Neural progenitor cell (in vitro differentiated cells): ENCODE measurements at regions not wholly inside any gene's neighbourhood (a gene's known extent, or its start where the extent isn't known, plus 50 kb on each side); places are given as distances from the start of the nearest gene placed in this dataset.

Experiments used
- DNase-seq: peaks from one replicate; pipeline ENCODE4 v3.0.0-alpha.2; 2016; ENCODE audit warnings: low spot score
- H2AFZ ChIP-seq: fragments of 200-600 bp; sonication (generic); replicated peaks from 2 replicates; pipeline ENCODE4 v1.6.1; 2016; ENCODE audit warnings: antibody characterized with exemption
- H3F3A ChIP-seq: fragments of 200-600 bp; sonication (generic); 2 replicates; pipeline ENCODE4 v1.6.1; 2016; ENCODE audit warnings: antibody characterized with exemption, low read depth
- H3K27ac ChIP-seq: fragments of 200-600 bp; sonication (generic); 2 replicates; pipeline ENCODE4 v1.5.1; 2016; ENCODE audit warnings: mild to moderate bottlenecking
- H3K27me3 ChIP-seq: fragments of 200-600 bp; sonication (generic); 2 replicates; pipeline ENCODE4 v1.6.1; 2016; ENCODE audit warnings: mild to moderate bottlenecking, moderate library complexity
- H3K36me3 ChIP-seq: fragments of 200-600 bp; sonication (generic); 2 replicates; pipeline ENCODE4 v1.5.1; 2016
- H3K4me1 ChIP-seq: fragments of 200-600 bp; sonication (generic); 2 replicates; pipeline ENCODE4 v1.6.1; 2016; ENCODE audit warnings: mixed run types
- H3K4me2 ChIP-seq: fragments of 200-600 bp; sonication (generic); 2 replicates; pipeline ENCODE4 v1.6.1; 2016
- H3K4me3 ChIP-seq: fragments of 200-600 bp; sonication (generic); 2 replicates; pipeline ENCODE4 v1.5.1; 2016
- H3K79me2 ChIP-seq: fragments of 200-600 bp; sonication (generic); 2 replicates; pipeline ENCODE4 v1.6.1; 2016; ENCODE audit warnings: low read depth
- H3K9ac ChIP-seq: fragments of 200-600 bp; sonication (generic); 2 replicates; pipeline ENCODE4 v1.6.1; 2016
- H3K9me3 ChIP-seq: fragments of 200-600 bp; sonication (generic); 2 replicates; pipeline ENCODE4 v1.5.1; 2016; ENCODE audit warnings: low read depth
- H4K20me1 ChIP-seq: fragments of 200-600 bp; sonication (generic); 2 replicates; pipeline ENCODE4 v1.6.1; 2016; ENCODE audit warnings: low read depth
- H3K27ac Mint-ChIP-seq: 3 replicates; pipeline ENCODE4 v1.8.0; 2021; ENCODE audit warnings: mixed read lengths
- H3K27me3 Mint-ChIP-seq: 2 replicates; pipeline ENCODE4 v1.8.0; 2022; ENCODE audit warnings: low read depth, mild to moderate bottlenecking, inconsistent platforms, moderate library complexity, mixed read lengths; ENCODE audit not compliant: insufficient read depth
- H3K36me3 Mint-ChIP-seq: 3 replicates; pipeline ENCODE4 v1.8.0; 2021; ENCODE audit warnings: mixed read lengths
- H3K4me1 Mint-ChIP-seq: 3 replicates; pipeline ENCODE4 v1.8.0; 2021; ENCODE audit warnings: mixed read lengths
- H3K4me3 Mint-ChIP-seq: 3 replicates; pipeline ENCODE4 v1.8.0; 2021; ENCODE audit warnings: mild to moderate bottlenecking, moderate library complexity, mixed read lengths
- H3K9me3 Mint-ChIP-seq: 3 replicates; pipeline ENCODE4 v1.8.0; 2020; ENCODE audit warnings: mixed read lengths
- EZH2 ChIP-seq: fragments of 200-600 bp; sonication (generic); IDR thresholded peaks from 2 replicates; pipeline ENCODE4 v1.6.1; 2017; ENCODE audit warnings: antibody characterized with exemption, mild to moderate bottlenecking, moderate library complexity
- EZH2phosphoT487 ChIP-seq: fragments of 200-600 bp; sonication (generic); IDR thresholded peaks from 2 replicates; pipeline ENCODE4 v1.6.1; 2017; ENCODE audit warnings: antibody characterized with exemption
- TF ChIP-seq, protein P1 (sequence below): fragments of 200-600 bp; sonication (generic); IDR thresholded peaks from 2 replicates; pipeline ENCODE4 v1.5.1; 2017; ENCODE audit warnings: antibody characterized with exemption, mild to moderate bottlenecking

DNA sequence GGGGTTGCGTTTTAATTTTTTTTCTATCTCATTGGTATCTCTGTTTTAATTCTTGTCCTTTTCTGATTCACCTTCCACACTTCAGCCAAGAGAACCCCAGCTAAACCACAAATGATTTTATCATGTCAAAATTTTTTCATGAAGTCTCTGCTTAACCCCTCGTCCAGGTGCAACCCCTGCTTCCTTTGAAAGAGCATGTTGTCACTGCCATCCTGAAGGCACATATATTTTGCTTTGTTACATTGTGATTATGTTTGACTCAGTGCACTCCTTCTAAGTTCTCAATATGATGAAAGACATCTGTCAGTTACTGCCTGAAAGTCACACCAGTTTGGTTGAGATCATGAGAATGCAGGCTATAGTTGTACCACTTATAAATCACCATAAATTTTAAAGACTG lies 99.9 kb upstream of the FMR1 start:
- Histone ChIP-seq H3K27ac (no peak overlapping the region), H2AFZ (no peak overlapping the region), H3K9ac (no peak overlapping the region), H3K79me2 (no peaks in the 10 kb centered on the region), H3K27me3 (no peaks in the 10 kb centered on the region), H3K9me3 (no peaks in the 10 kb centered on the region), H3K4me3 (no peak overlapping the region), H3K4me2 (no peak overlapping the region), H3F3A (no peaks in the 10 kb centered on the region), H4K20me1 (no peaks in the 10 kb centered on the region), H3K4me1 (no peaks in the 10 kb centered on the region), H3K36me3 (no peaks in the 10 kb centered on the region)
- Mint-ChIP-seq H3K27me3 (no peaks in the 10 kb centered on the region), H3K9me3 (no peaks in the 10 kb centered on the region), H3K4me1 (no peaks in the 10 kb centered on the region), H3K36me3 (no peaks in the 10 kb centered on the region), H3K4me3 (no peak overlapping the region), H3K27ac (no peak overlapping the region)
- DNase-seq: no peak
- TF ChIP-seq, protein P1, sequence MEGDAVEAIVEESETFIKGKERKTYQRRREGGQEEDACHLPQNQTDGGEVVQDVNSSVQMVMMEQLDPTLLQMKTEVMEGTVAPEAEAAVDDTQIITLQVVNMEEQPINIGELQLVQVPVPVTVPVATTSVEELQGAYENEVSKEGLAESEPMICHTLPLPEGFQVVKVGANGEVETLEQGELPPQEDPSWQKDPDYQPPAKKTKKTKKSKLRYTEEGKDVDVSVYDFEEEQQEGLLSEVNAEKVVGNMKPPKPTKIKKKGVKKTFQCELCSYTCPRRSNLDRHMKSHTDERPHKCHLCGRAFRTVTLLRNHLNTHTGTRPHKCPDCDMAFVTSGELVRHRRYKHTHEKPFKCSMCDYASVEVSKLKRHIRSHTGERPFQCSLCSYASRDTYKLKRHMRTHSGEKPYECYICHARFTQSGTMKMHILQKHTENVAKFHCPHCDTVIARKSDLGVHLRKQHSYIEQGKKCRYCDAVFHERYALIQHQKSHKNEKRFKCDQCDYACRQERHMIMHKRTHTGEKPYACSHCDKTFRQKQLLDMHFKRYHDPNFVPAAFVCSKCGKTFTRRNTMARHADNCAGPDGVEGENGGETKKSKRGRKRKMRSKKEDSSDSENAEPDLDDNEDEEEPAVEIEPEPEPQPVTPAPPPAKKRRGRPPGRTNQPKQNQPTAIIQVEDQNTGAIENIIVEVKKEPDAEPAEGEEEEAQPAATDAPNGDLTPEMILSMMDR: no peak
- TF ChIP-seq EZH2 (no peak), EZH2phosphoT487 (no peak)

GRCh38 chrX:147827070-147827469 lies 84.6 kb upstream of the FMR1 start:
- H4K20me1 ChIP-seq: no peaks in the 10 kb centered on the region
- H3K4me1 ChIP-seq: no peaks in the 10 kb centered on the region
- Mint-ChIP-seq H3K9me3 (peaks cover 21% of the 10 kb centered on the region), H3K36me3 (no peaks in the 10 kb centered on the region), H3K27me3 (peaks cover 2% of the 10 kb centered on the region), H3K4me3 (no peak overlapping the region), H3K27ac (no peak overlapping the region), H3K4me1 (no peaks in the 10 kb centered on the region)
- no peak overlapping the region for H3K9ac ChIP-seq
- no peak overlapping the region for H3K4me2 ChIP-seq
- H3K27me3 ChIP-seq: no peaks in the 10 kb centered on the region
- TF ChIP-seq EZH2 (no peak), EZH2phosphoT487 (no peak)
- TF ChIP-seq, protein P1: no peak
- no peak overlapping the region for H2AFZ ChIP-seq
- H3K4me3 ChIP-seq: no peak overlapping the region
- no peaks in the 10 kb centered on the region for H3K36me3 ChIP-seq
- peaks cover 14% of the 10 kb centered on the region for H3K9me3 ChIP-seq
- peaks cover 8% of the 10 kb centered on the region for H3F3A ChIP-seq
- no peaks in the 10 kb centered on the region for H3K79me2 ChIP-seq
- H3K27ac ChIP-seq: no peak overlapping the region
- no peak for DNase-seq

GRCh38 chrX:147828719-147829118 lies 83.0 kb upstream of the FMR1 start:
- Mint-ChIP-seq H3K4me1 (no peaks in the 10 kb centered on the region), H3K36me3 (no peaks in the 10 kb centered on the region), H3K27ac (no peak overlapping the region), H3K27me3 (peaks cover 2% of the 10 kb centered on the region), H3K9me3 (peaks cover 16% of the 10 kb centered on the region), H3K4me3 (no peak overlapping the region)
- Histone ChIP-seq H3K4me1 (no peaks in the 10 kb centered on the region), H3K9ac (no peak overlapping the region), H3K36me3 (no peaks in the 10 kb centered on the region), H4K20me1 (no peaks in the 10 kb centered on the region), H3K9me3 (peaks cover 14% of the 10 kb centered on the region), H3K4me2 (no peak overlapping the region), H3K4me3 (no peak overlapping the region), H3K27ac (no peak overlapping the region), H2AFZ (no peak overlapping the region), H3F3A (peaks cover 8% of the 10 kb centered on the region), H3K79me2 (no peaks in the 10 kb centered on the region), H3K27me3 (no peaks in the 10 kb centered on the region)
- TF ChIP-seq EZH2phosphoT487 (no peak), EZH2 (no peak)
- TF ChIP-seq, protein P1: no peak
- DNase-seq: no peak
